Prostate gland (tissue), 2 donors: ENCODE measurements at regions not wholly inside any gene's neighbourhood (a gene's known extent, or its start where the extent isn't known, plus 50 kb on each side); places are given as distances from the start of the nearest gene placed in this dataset.

ENCODE experiments used
- POLR2A ChIP-seq: fragments of 450-650 bp; IDR thresholded peaks from one replicate; pipeline ENCODE4 v1.6.1; 2016; ENCODE audit warnings: antibody characterized with exemption, mild to moderate bottlenecking
- TF ChIP-seq, protein P1 (sequence below), 4 experiments: fragments of 200-600 bp in 2 of 4; fragments of 450-650 bp in 2 of 4; sonication (generic) in 2 of 4; IDR thresholded peaks; 1 replicate in 3 of 4; 2 replicates in 1 of 4; pipeline ENCODE4 v1.5.1; 2016 to 2019; ENCODE audit warnings: antibody characterized with exemption in 4 of 4, mild to moderate bottlenecking in 2 of 4, moderate library complexity in 2 of 4

- TF ChIP-seq, protein P1, sequence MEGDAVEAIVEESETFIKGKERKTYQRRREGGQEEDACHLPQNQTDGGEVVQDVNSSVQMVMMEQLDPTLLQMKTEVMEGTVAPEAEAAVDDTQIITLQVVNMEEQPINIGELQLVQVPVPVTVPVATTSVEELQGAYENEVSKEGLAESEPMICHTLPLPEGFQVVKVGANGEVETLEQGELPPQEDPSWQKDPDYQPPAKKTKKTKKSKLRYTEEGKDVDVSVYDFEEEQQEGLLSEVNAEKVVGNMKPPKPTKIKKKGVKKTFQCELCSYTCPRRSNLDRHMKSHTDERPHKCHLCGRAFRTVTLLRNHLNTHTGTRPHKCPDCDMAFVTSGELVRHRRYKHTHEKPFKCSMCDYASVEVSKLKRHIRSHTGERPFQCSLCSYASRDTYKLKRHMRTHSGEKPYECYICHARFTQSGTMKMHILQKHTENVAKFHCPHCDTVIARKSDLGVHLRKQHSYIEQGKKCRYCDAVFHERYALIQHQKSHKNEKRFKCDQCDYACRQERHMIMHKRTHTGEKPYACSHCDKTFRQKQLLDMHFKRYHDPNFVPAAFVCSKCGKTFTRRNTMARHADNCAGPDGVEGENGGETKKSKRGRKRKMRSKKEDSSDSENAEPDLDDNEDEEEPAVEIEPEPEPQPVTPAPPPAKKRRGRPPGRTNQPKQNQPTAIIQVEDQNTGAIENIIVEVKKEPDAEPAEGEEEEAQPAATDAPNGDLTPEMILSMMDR (IDR thresholded peaks at IDR 0.05): no peak
- TF ChIP-seq POLR2A: no peak
Observed at GRCh38 chr12:58988643-58989344, 68.5 kb upstream of the LRIG3 start.
